ENCODE measurements at regions not wholly inside any gene's neighbourhood (a gene's known extent, or its start where the extent isn't known, plus 50 kb on each side); places are given as distances from the start of the nearest gene placed in this dataset.

- ChIA-PET POLR2A (no interaction called here), CTCF (no interaction called here)
- no peak for TF ChIP-seq CTCF (IDR thresholded peaks at IDR 0.05)
- Mint-ChIP-seq H3K4me1 (no peaks in the 10 kb centered on the region), H3K36me3 (ENCODE audit: low read depth) (no peaks in the 10 kb centered on the region), H3K27me3 (no peaks in the 10 kb centered on the region), H3K27ac (no peak overlapping the region), H3K9me3 (peaks cover 2% of the 10 kb centered on the region), H3K4me3 (no peak overlapping the region)
- ATAC-seq (ENCODE audit: low read depth) = no peak
- no peak for DNase-seq
- intact Hi-C loops (cut with micrococcal nuclease) = no loop called here
Observed at GRCh38 chr11:29208117-29208516, 808.7 kb downstream of the KCNA4 start.

GRCh38 chr11:29200791-29201562, 815.9 kb downstream of the KCNA4 start:
- Mint-ChIP-seq H3K4me3 (no peak overlapping the region), H3K9me3 (peaks cover 2% of the 10 kb centered on the region), H3K36me3 (ENCODE audit: low read depth) (no peaks in the 10 kb centered on the region), H3K27me3 (no peaks in the 10 kb centered on the region), H3K4me1 (no peaks in the 10 kb centered on the region), H3K27ac (no peak overlapping the region)
- ATAC-seq (ENCODE audit: low read depth) = no peak
- CTCF ChIA-PET = no interaction called here
- intact Hi-C loops (cut with micrococcal nuclease) = no loop called here
- POLR2A ChIA-PET = no interaction called here
- no peak for DNase-seq
- no peak for TF ChIP-seq CTCF (IDR thresholded peaks at IDR 0.05)

GRCh38 chr11:29190313-29190712, 826.5 kb downstream of the KCNA4 start:
- CTCF ChIA-PET = no interaction called here
- ATAC-seq (ENCODE audit: low read depth) (no peak), DNase-seq (no peak)
- peaks cover 9% of the 10 kb centered on the region for H3K9me3 Mint-ChIP-seq
- no peak for TF ChIP-seq CTCF (IDR thresholded peaks at IDR 0.05)
- intact Hi-C loops (cut with micrococcal nuclease) = no loop called here
- H3K27ac Mint-ChIP-seq = no peak overlapping the region
- no peaks in the 10 kb centered on the region for H3K27me3 Mint-ChIP-seq
- H3K4me3 Mint-ChIP-seq = no peak overlapping the region
- H3K36me3 Mint-ChIP-seq (ENCODE audit: low read depth) = no peaks in the 10 kb centered on the region
- H3K4me1 Mint-ChIP-seq = no peaks in the 10 kb centered on the region
- POLR2A ChIA-PET = no interaction called here

- intact Hi-C loops (cut with micrococcal nuclease) = no loop called here
- no peak overlapping the region for H3K27ac Mint-ChIP-seq
- DNase-seq = no peak
- no peaks in the 10 kb centered on the region for H3K4me1 Mint-ChIP-seq
- ChIA-PET CTCF (no interaction called here), POLR2A (no interaction called here)
- peaks cover 6% of the 10 kb centered on the region for H3K9me3 Mint-ChIP-seq
- TF ChIP-seq CTCF (IDR thresholded peaks at IDR 0.05) = no peak
- ATAC-seq (ENCODE audit: low read depth) = no peak
- H3K36me3 Mint-ChIP-seq (ENCODE audit: low read depth) = no peaks in the 10 kb centered on the region
- H3K4me3 Mint-ChIP-seq = no peak overlapping the region
- H3K27me3 Mint-ChIP-seq = no peaks in the 10 kb centered on the region
Observed at GRCh38 chr11:29187215-29187614, 829.6 kb downstream of the KCNA4 start.

- CTCF ChIA-PET = interaction anchor here (0.7 kb wide), 1 partner anchor 870 kb away, joined by 3 read pairs; no protein-coding TSS in a partner anchor
- TF ChIP-seq CTCF (IDR thresholded peaks at IDR 0.05) = no peak
- H3K4me1 Mint-ChIP-seq = no peaks in the 10 kb centered on the region
- H3K27me3 Mint-ChIP-seq = no peaks in the 10 kb centered on the region
- POLR2A ChIA-PET = no interaction called here
- intact Hi-C loops (cut with micrococcal nuclease) = no loop called here
- H3K27ac Mint-ChIP-seq = no peak overlapping the region
- no peaks in the 10 kb centered on the region for H3K36me3 Mint-ChIP-seq (ENCODE audit: low read depth)
- H3K9me3 Mint-ChIP-seq = peaks cover 9% of the 10 kb centered on the region
- ATAC-seq (ENCODE audit: low read depth) = no peak
- DNase-seq = no peak
- no peak overlapping the region for H3K4me3 Mint-ChIP-seq
Observed at GRCh38 chr11:29184939-29185890, 831.6 kb downstream of the KCNA4 start.
